ENCODE measurements at regions not wholly inside any gene's neighbourhood (a gene's known extent, or its start where the extent isn't known, plus 50 kb on each side); places are given as distances from the start of the nearest gene placed in this dataset.

DNA sequence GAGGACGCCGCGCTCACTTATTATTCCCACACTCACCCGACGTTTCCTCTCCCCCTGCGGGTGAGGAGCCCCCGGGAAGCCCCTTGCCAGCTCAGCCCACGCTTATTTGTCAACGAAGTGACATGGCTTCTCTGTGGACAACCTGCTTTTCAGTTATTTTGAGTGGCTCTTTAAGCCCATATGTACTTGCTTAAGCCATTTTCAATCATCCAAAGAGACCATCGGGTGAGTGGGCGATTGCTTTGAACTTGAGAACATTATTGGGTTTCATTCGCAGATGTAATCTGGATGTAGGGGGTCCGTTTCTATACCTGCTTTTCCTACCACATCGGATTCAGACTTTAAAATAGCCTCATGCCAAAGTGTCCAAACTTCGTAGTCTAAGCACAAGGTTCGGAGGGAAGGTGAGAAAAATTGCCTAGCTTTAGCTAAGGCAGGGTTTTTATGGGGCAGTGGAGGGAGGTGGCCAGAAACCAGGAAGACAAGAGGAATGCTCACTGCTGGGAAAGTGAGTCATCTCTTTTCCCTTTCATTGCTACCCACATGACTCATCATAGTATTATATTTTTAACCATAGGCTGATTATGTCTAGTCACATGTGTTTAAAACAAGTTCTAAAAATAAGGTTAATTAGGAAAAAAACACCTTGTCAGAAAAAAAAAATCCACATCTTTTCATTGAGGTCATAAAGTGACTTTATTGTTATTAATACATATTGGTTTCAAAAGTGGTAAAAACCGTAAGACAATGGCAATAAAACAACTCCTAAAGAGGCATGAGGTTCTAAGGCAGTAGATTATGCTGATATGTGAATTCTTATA, 773.1 kb upstream of the NR2F2 start:
- H3F3A ChIP-seq (ENCODE audit: insufficient read depth, low read length) = no peaks in the 10 kb centered on the region
- H3K4me2 ChIP-seq (ENCODE audit: low read length) = no peak overlapping the region
- no peak overlapping the region for H2AFZ ChIP-seq (ENCODE audit: low read length)
- no peaks in the 10 kb centered on the region for H4K20me1 ChIP-seq (ENCODE audit: insufficient read depth, low read length)
- no peaks in the 10 kb centered on the region for H3K79me2 ChIP-seq (ENCODE audit: insufficient read depth, low read length)
- H3K27ac ChIP-seq (ENCODE audit: low read depth, low read length, poor library complexity, severe bottlenecking) = no peak overlapping the region
- no peaks in the 10 kb centered on the region for H3K27me3 ChIP-seq (ENCODE audit: insufficient read depth, low read length)
- TF ChIP-seq, protein P1, sequence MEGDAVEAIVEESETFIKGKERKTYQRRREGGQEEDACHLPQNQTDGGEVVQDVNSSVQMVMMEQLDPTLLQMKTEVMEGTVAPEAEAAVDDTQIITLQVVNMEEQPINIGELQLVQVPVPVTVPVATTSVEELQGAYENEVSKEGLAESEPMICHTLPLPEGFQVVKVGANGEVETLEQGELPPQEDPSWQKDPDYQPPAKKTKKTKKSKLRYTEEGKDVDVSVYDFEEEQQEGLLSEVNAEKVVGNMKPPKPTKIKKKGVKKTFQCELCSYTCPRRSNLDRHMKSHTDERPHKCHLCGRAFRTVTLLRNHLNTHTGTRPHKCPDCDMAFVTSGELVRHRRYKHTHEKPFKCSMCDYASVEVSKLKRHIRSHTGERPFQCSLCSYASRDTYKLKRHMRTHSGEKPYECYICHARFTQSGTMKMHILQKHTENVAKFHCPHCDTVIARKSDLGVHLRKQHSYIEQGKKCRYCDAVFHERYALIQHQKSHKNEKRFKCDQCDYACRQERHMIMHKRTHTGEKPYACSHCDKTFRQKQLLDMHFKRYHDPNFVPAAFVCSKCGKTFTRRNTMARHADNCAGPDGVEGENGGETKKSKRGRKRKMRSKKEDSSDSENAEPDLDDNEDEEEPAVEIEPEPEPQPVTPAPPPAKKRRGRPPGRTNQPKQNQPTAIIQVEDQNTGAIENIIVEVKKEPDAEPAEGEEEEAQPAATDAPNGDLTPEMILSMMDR (IDR thresholded peaks at IDR 0.05; ENCODE audit: low read length) = no peak
- no peaks in the 10 kb centered on the region for H3K9me2 ChIP-seq (ENCODE audit: low read depth, low read length)
- H3K36me3 ChIP-seq (ENCODE audit: insufficient read depth, low read length) = no peaks in the 10 kb centered on the region
- no peak overlapping the region for H3K4me3 ChIP-seq (ENCODE audit: low read depth, low read length, poor library complexity, severe bottlenecking)
- no peaks in the 10 kb centered on the region for H3K4me1 ChIP-seq (ENCODE audit: insufficient read depth, low read length, severe bottlenecking)
- H3K9me3 ChIP-seq (ENCODE audit: low read length) = no peaks in the 10 kb centered on the region
- no peak overlapping the region for H3K9ac ChIP-seq (ENCODE audit: low read length)

DNA sequence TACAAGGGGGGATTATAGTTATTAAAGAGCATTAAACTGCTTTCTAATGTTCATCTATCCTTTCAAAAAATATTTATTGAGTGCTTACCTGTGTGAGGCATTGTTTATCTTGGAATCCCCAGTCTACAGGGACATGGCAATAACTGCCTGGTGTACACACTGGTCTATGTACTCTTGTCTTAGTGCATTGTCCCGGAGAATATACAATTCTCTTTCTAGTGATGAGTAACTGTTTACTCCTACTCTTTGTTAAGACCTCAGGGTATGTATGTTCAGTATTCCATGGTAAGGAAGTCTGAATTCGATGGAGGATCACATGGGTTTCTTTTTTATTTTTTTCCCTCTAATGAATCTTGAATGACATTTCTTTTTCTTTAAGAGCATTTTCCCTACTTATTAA, 772.4 kb upstream of the NR2F2 start:
- Histone ChIP-seq H4K20me1 (ENCODE audit: insufficient read depth, low read length) (no peaks in the 10 kb centered on the region), H3K36me3 (ENCODE audit: insufficient read depth, low read length) (no peaks in the 10 kb centered on the region), H3K9me3 (ENCODE audit: low read length) (no peaks in the 10 kb centered on the region), H3K9me2 (ENCODE audit: low read depth, low read length) (no peaks in the 10 kb centered on the region), H3K27me3 (ENCODE audit: insufficient read depth, low read length) (no peaks in the 10 kb centered on the region), H3K4me2 (ENCODE audit: low read length) (no peak overlapping the region), H3K4me1 (ENCODE audit: insufficient read depth, low read length, severe bottlenecking) (no peaks in the 10 kb centered on the region), H3F3A (ENCODE audit: insufficient read depth, low read length) (no peaks in the 10 kb centered on the region), H3K79me2 (ENCODE audit: insufficient read depth, low read length) (no peaks in the 10 kb centered on the region), H2AFZ (ENCODE audit: low read length) (no peak overlapping the region), H3K27ac (ENCODE audit: low read depth, low read length, poor library complexity, severe bottlenecking) (no peak overlapping the region), H3K9ac (ENCODE audit: low read length) (no peak overlapping the region), H3K4me3 (ENCODE audit: low read depth, low read length, poor library complexity, severe bottlenecking) (no peak overlapping the region)
- no peak for TF ChIP-seq EZH2 (IDR thresholded peaks at IDR 0.05; ENCODE audit: borderline replicate concordance, low read length)
- TF ChIP-seq, protein P1 (IDR thresholded peaks at IDR 0.05; ENCODE audit: low read length) = no peak

DNA sequence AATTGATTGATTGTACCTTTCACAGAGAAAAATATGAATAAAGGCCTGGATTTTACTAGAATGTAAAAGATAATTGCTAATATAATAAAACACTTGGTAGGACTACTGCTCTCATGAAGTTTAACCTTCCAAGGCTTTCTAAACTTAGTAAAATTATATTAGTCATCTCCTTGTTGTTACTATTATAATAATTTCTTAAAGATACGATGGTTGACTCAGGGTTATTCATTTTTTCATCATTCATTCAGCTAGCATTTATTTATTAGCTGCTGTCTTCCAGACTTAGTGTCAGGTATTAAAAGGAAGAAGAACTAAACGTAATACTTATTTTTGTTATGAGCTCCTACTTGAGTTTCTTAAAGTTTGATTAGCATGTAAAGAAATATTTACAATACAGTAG, 771.6 kb upstream of the NR2F2 start:
- H3K27ac ChIP-seq (ENCODE audit: low read depth, low read length, poor library complexity, severe bottlenecking) = no peak overlapping the region
- TF ChIP-seq EZH2 (IDR thresholded peaks at IDR 0.05; ENCODE audit: borderline replicate concordance, low read length) = no peak
- TF ChIP-seq, protein P1 (IDR thresholded peaks at IDR 0.05; ENCODE audit: low read length) = no peak
- H3K79me2 ChIP-seq (ENCODE audit: insufficient read depth, low read length) = no peaks in the 10 kb centered on the region
- H3K9me2 ChIP-seq (ENCODE audit: low read depth, low read length) = no peaks in the 10 kb centered on the region
- no peaks in the 10 kb centered on the region for H3K4me1 ChIP-seq (ENCODE audit: insufficient read depth, low read length, severe bottlenecking)
- H3K27me3 ChIP-seq (ENCODE audit: insufficient read depth, low read length) = no peaks in the 10 kb centered on the region
- H3K9me3 ChIP-seq (ENCODE audit: low read length) = no peaks in the 10 kb centered on the region
- H4K20me1 ChIP-seq (ENCODE audit: insufficient read depth, low read length) = no peaks in the 10 kb centered on the region
- H3K4me3 ChIP-seq (ENCODE audit: low read depth, low read length, poor library complexity, severe bottlenecking) = no peak overlapping the region
- H3K9ac ChIP-seq (ENCODE audit: low read length) = no peak overlapping the region
- no peak overlapping the region for H3K4me2 ChIP-seq (ENCODE audit: low read length)
- no peaks in the 10 kb centered on the region for H3K36me3 ChIP-seq (ENCODE audit: insufficient read depth, low read length)
- no peak overlapping the region for H2AFZ ChIP-seq (ENCODE audit: low read length)
- H3F3A ChIP-seq (ENCODE audit: insufficient read depth, low read length) = no peaks in the 10 kb centered on the region
